ENCODE measurements at regions not wholly inside any gene's neighbourhood (a gene's known extent, or its start where the extent isn't known, plus 50 kb on each side); places are given as distances from the start of the nearest gene placed in this dataset.

DNA sequence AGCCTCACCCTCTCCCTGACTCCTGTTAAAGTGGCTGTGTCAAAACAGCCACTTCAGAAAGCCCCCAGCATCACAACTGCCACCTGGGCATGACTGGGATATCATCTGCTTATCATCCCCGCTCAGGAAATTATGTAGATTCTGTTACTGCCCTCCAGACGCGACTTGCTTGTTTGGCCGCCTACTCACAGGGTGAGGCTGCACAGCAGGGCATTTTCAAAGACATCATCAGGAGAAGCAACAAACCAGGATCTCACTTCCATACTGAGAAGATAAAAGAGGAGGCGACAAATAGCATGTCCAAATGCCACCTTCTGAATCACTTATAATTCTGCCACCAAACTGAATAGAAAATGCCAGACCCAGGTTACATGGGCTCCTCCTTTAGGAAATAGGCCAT lies 94.8 kb downstream of the MIS18A start:
- Mint-ChIP-seq H3K36me3 (no peaks in the 10 kb centered on the region), H3K27me3 (ENCODE audit: low read depth) (peaks cover 36% of the 10 kb centered on the region), H3K9me3 (no peaks in the 10 kb centered on the region), H3K4me3 (no peak overlapping the region), H3K27ac (no peak overlapping the region), H3K4me1 (no peaks in the 10 kb centered on the region)
- TF ChIP-seq, protein P1, sequence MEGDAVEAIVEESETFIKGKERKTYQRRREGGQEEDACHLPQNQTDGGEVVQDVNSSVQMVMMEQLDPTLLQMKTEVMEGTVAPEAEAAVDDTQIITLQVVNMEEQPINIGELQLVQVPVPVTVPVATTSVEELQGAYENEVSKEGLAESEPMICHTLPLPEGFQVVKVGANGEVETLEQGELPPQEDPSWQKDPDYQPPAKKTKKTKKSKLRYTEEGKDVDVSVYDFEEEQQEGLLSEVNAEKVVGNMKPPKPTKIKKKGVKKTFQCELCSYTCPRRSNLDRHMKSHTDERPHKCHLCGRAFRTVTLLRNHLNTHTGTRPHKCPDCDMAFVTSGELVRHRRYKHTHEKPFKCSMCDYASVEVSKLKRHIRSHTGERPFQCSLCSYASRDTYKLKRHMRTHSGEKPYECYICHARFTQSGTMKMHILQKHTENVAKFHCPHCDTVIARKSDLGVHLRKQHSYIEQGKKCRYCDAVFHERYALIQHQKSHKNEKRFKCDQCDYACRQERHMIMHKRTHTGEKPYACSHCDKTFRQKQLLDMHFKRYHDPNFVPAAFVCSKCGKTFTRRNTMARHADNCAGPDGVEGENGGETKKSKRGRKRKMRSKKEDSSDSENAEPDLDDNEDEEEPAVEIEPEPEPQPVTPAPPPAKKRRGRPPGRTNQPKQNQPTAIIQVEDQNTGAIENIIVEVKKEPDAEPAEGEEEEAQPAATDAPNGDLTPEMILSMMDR (IDR thresholded peaks at IDR 0.05; ENCODE audit: unreplicated experiment) = no peak
- no peak for DNase-seq (ENCODE audit: low spot score in 2 of 2, unreplicated experiment in 2 of 2)

DNA sequence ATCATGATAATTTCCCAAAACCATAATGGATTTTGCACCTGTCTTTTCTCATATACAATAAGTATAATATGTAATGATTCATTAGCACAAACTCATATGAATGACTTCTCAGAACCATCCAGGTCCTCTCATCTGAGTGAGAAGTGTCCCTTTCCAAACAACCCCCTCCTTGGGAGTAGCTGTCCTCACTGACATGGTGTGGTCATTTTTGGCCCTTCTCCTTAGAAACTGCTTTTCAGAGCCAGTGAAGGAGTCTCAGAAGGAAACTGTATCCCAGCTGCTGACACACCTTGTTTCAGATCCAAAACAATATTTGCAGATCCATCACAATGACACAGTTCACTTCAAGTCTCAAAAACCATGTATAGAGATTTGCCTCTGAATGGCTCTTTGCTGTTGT lies 95.5 kb downstream of the MIS18A start:
- Mint-ChIP-seq H3K4me3 (no peak overlapping the region), H3K9me3 (no peaks in the 10 kb centered on the region), H3K27ac (no peak overlapping the region), H3K36me3 (no peaks in the 10 kb centered on the region), H3K4me1 (peaks cover 3% of the 10 kb centered on the region), H3K27me3 (ENCODE audit: low read depth) (peaks cover 32% of the 10 kb centered on the region)
- no peak for DNase-seq (ENCODE audit: low spot score in 2 of 2, unreplicated experiment in 2 of 2)
- TF ChIP-seq, protein P1 (IDR thresholded peaks at IDR 0.05; ENCODE audit: unreplicated experiment) = no peak

DNA sequence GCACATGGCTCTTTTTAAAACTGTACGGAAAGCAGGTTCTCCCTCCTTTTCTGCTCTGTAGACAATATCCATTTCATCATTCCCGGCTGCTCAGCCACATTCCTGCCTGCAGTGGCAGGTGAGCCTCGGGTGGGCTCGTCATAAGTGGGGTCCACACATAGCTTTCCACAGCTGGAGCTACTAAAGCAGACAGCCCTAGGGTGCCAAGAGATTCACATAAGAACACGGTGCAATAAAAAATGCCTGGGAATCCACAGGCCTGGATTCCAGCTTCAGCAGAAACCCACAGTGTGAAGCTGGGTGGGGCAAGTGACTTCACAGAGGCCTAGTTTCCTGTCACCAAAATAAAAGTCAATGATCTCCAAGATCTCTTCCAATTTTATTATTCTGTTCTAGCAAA lies 96.4 kb downstream of the MIS18A start:
- no peak for DNase-seq (ENCODE audit: low spot score in 2 of 2, unreplicated experiment in 2 of 2)
- TF ChIP-seq, protein P1 (IDR thresholded peaks at IDR 0.05; ENCODE audit: unreplicated experiment) = no peak
- Mint-ChIP-seq H3K4me1 (peaks cover 4% of the 10 kb centered on the region), H3K9me3 (no peaks in the 10 kb centered on the region), H3K27me3 (ENCODE audit: low read depth) (peaks cover 31% of the 10 kb centered on the region), H3K27ac (no peak overlapping the region), H3K4me3 (no peak overlapping the region), H3K36me3 (no peaks in the 10 kb centered on the region)

DNA sequence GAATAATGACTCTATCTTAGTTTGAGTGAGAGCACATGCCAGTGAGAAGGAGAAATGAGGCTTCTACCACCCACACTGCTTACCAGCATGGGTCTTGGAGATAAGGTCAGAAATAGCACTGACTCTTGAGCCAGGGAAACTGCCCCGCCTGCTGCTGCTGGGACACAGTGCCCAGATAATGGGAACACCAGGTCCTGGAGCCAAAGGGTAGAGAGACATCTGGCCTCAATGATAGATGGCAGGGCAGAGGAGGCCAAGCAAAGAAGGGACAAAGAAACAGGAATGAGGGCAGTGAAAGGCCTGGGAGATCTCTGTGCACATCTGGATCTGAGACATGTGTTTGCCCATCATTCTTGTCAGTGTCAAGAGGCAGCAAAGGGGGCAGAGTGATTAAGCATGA lies 97.4 kb downstream of the MIS18A start:
- TF ChIP-seq, protein P1 (IDR thresholded peaks at IDR 0.05; ENCODE audit: unreplicated experiment) = no peak
- Mint-ChIP-seq H3K9me3 (no peaks in the 10 kb centered on the region), H3K36me3 (no peaks in the 10 kb centered on the region), H3K4me3 (no peak overlapping the region), H3K27me3 (ENCODE audit: low read depth) (peaks cover 34% of the 10 kb centered on the region), H3K4me1 (peaks cover 4% of the 10 kb centered on the region), H3K27ac (no peak overlapping the region)
- no peak for DNase-seq (ENCODE audit: low spot score in 2 of 2, unreplicated experiment in 2 of 2)

DNA sequence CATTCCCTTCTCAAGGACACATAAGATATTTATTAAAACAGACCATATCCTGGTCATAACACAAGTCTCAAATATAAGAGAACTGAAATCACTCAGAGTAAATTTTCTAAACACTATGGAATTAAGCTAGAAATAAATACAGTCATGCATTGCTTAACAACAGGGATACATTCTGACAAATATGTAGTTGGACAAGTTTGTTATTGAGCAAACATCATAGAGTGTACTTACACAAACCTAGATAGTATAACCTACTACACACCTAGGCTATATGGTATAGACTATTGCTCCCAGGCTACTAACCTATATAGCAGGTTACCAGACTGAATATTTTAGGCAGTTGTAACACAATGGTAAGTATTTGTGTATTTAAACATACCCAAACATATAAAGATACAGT lies 104.0 kb downstream of the MIS18A start:
- Mint-ChIP-seq H3K4me3 (no peak overlapping the region), H3K36me3 (no peaks in the 10 kb centered on the region), H3K27ac (no peak overlapping the region), H3K27me3 (ENCODE audit: low read depth) (peaks cover 21% of the 10 kb centered on the region), H3K9me3 (peaks cover 22% of the 10 kb centered on the region), H3K4me1 (peaks cover 4% of the 10 kb centered on the region)
- DNase-seq (ENCODE audit: low spot score in 2 of 2, unreplicated experiment in 2 of 2) = no peak
- TF ChIP-seq, protein P1 (IDR thresholded peaks at IDR 0.05; ENCODE audit: unreplicated experiment) = no peak

DNA sequence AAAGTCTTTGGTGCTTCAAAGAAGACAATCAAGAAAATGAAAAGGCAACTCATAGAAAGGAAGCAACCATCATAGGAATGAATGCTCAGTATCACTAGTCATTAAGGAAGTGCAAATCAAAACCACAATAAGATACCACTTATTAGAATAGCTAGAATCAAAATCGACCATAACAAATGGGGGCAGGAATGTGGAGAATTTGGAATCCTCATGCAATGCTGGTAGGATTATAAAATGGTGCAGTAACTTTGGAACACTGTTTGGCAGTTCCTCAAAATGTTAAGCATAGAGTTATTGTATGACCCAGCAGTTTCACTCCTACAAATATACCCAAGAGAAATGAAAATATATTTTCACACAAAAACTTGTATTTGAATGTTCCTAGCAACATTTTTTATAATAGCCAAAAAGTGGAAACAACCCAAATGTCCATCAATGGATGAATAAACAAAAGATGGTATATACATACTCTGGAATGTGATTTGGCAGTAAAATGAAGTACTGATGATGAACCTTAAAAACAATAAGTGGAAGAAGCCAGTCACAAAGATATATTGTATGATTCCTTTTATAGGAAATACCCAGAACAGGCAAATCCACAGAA lies 105.6 kb downstream of the MIS18A start:
- peaks cover 17% of the 10 kb centered on the region for H3K27me3 Mint-ChIP-seq (ENCODE audit: low read depth)
- H3K27ac Mint-ChIP-seq = no peak overlapping the region
- TF ChIP-seq, protein P1 (IDR thresholded peaks at IDR 0.05; ENCODE audit: unreplicated experiment) = no peak
- no peaks in the 10 kb centered on the region for H3K36me3 Mint-ChIP-seq
- H3K4me1 Mint-ChIP-seq = peaks cover 13% of the 10 kb centered on the region
- H3K4me3 Mint-ChIP-seq = no peak overlapping the region
- DNase-seq (ENCODE audit: low spot score in 2 of 2, unreplicated experiment in 2 of 2) = no peak
- peaks cover 22% of the 10 kb centered on the region for H3K9me3 Mint-ChIP-seq
